IMR-90 (cell line): ENCODE measurements at regions not wholly inside any gene's neighbourhood (a gene's known extent, or its start where the extent isn't known, plus 50 kb on each side); places are given as distances from the start of the nearest gene placed in this dataset.

Experiments used
- ATAC-seq: fragments of 200-7000 bp; cut with Tn5 transposase; 2 replicates; pipeline ENCODE4 v1.9.1; 2020; ENCODE audit warnings: low read depth, mild to moderate bottlenecking, moderate library complexity
- BruUV-seq: library from RNA; stranded (reverse); fragments of 400-500 nt; replicated peaks from 2 replicates; lab custom pipeline; 2021; lab: Mats Ljungman, UMichigan
- CTCF ChIA-PET: fragments of 300-600 bp; formaldehyde crosslinking; extraction: SDS; loops from one replicate; lab custom pipeline; 2021; ENCODE audit warnings: antibody characterized with exemption; lab: Yijun Ruan, JAX
- POLR2A ChIA-PET: fragments of 300-600 bp; sonication (Branson Sonifier 250); formaldehyde crosslinking; loops from one replicate; lab custom pipeline; 2022; ENCODE audit warnings: antibody characterized with exemption; ENCODE audit not compliant: unreplicated experiment; lab: Charles Lee
- DNase-seq: peaks from one replicate; pipeline ENCODE4 v3.0.0; 2013
- H2AFZ ChIP-seq: replicated peaks from 2 replicates; pipeline ENCODE3; 2013; ENCODE audit warnings: low read length, mild to moderate bottlenecking; ENCODE audit not compliant: poor library complexity
- H2AK5ac ChIP-seq: 2 replicates; pipeline ENCODE4 v1.6.1; 2013; ENCODE audit warnings: low read depth, low read length, inconsistent platforms
- H2AK9ac ChIP-seq: replicated peaks from 2 replicates; pipeline ENCODE3; 2013; ENCODE audit warnings: mild to moderate bottlenecking, low read depth, low read length, moderate library complexity; ENCODE audit not compliant: poor library complexity
- H2BK120ac ChIP-seq: 2 replicates; pipeline ENCODE4 v1.6.1; 2013; ENCODE audit warnings: low read depth, low read length, inconsistent platforms
- H2BK15ac ChIP-seq: 3 replicates; pipeline ENCODE4 v1.6.1; 2013; ENCODE audit warnings: low read depth, low read length, inconsistent platforms
- H2BK20ac ChIP-seq: 2 replicates; pipeline ENCODE4 v1.6.1; 2013; ENCODE audit warnings: low read depth, mild to moderate bottlenecking, inconsistent platforms, low read length, moderate library complexity
- H2BK5ac ChIP-seq: 2 replicates; pipeline ENCODE4 v1.6.1; 2013; ENCODE audit warnings: mild to moderate bottlenecking, low read depth, low read length, inconsistent platforms; ENCODE audit not compliant: poor library complexity, severe bottlenecking
- H3K14ac ChIP-seq: replicated peaks from 2 replicates; pipeline ENCODE4 v1.6.1; 2013; ENCODE audit warnings: low read depth, low read length, inconsistent platforms
- H3K18ac ChIP-seq: 2 replicates; pipeline ENCODE4 v1.6.1; 2013; ENCODE audit warnings: low read depth, low read length, control low read depth
- H3K23ac ChIP-seq: 2 replicates; pipeline ENCODE4 v1.6.1; 2013; ENCODE audit warnings: low read depth, low read length, inconsistent platforms
- H3K27ac ChIP-seq: 2 replicates; pipeline ENCODE4 v1.5.1; 2013; ENCODE audit warnings: mild to moderate bottlenecking, control low read depth, low read length; ENCODE audit not compliant: insufficient read depth
- H3K27me3 ChIP-seq: 2 replicates; pipeline ENCODE4 v1.6.1; 2013; ENCODE audit warnings: low read length; ENCODE audit not compliant: control insufficient read depth, insufficient read depth
- H3K36me3 ChIP-seq: 2 replicates; pipeline ENCODE4 v1.6.1; 2013; ENCODE audit warnings: low read length, mixed read lengths; ENCODE audit not compliant: control insufficient read depth, insufficient read depth
- H3K4ac ChIP-seq: 2 replicates; pipeline ENCODE4 v1.6.1; 2013; ENCODE audit warnings: low read depth, low read length, inconsistent platforms
- H3K4me1 ChIP-seq: 2 replicates; pipeline ENCODE4 v1.6.1; 2013; ENCODE audit warnings: low read length, mixed read lengths; ENCODE audit not compliant: control insufficient read depth, insufficient read depth
- H3K4me2 ChIP-seq: 2 replicates; pipeline ENCODE4 v1.6.1; 2013; ENCODE audit warnings: low read depth, mild to moderate bottlenecking, control low read depth, low read length, moderate library complexity
- H3K4me3 ChIP-seq: 2 replicates; pipeline ENCODE4 v1.5.1; 2013; ENCODE audit warnings: low read depth, mild to moderate bottlenecking, control low read depth, low read length, moderate library complexity; ENCODE audit not compliant: insufficient read depth
- H3K56ac ChIP-seq: 2 replicates; pipeline ENCODE4 v1.6.1; 2013; ENCODE audit warnings: low read length, inconsistent platforms; ENCODE audit not compliant: insufficient read depth; ENCODE audit errors: extremely low read depth
- H3K79me1 ChIP-seq, 2 experiments: 2 replicates each; pipeline ENCODE4 v1.6.1; 2013; ENCODE audit warnings: low read length in 2 of 2, inconsistent platforms in 1 of 2, low read depth in 1 of 2
- H3K9ac ChIP-seq: 2 replicates; pipeline ENCODE4 v1.6.1; 2013; ENCODE audit warnings: low read depth, low read length, control low read depth
- H3K9me1 ChIP-seq: 2 replicates; pipeline ENCODE4 v1.6.1; 2013; ENCODE audit warnings: low read length, inconsistent platforms; ENCODE audit not compliant: insufficient read depth
- H3K9me3 ChIP-seq: 2 replicates; pipeline ENCODE4 v1.6.1; 2013; ENCODE audit warnings: low read length; ENCODE audit not compliant: control insufficient read depth, insufficient read depth
- H4K20me1 ChIP-seq: 2 replicates; pipeline ENCODE4 v1.6.1; 2013; ENCODE audit warnings: low read length, inconsistent platforms; ENCODE audit not compliant: insufficient read depth
- H4K5ac ChIP-seq: 2 replicates; pipeline ENCODE4 v1.6.1; 2013; ENCODE audit warnings: mild to moderate bottlenecking, low read depth, low read length, control low read depth
- H4K8ac ChIP-seq, 2 experiments: 2 replicates each; pipeline ENCODE4 v1.6.1; 2013; ENCODE audit warnings: low read depth in 2 of 2, low read length in 2 of 2, control low read depth in 1 of 2, inconsistent platforms in 1 of 2
- H4K91ac ChIP-seq: 2 replicates; pipeline ENCODE4 v1.6.1; 2013; ENCODE audit warnings: low read depth, low read length, inconsistent platforms; ENCODE audit not compliant: insufficient read depth
- MAZ ChIP-seq: IDR thresholded peaks from 2 replicates; pipeline ENCODE4 v1.6.1; 2012; ENCODE audit warnings: low read depth, mild to moderate bottlenecking, low read length, improper control_type of control experiment, moderate library complexity, borderline replicate concordance
- RCOR1 ChIP-seq: IDR thresholded peaks from 2 replicates; pipeline ENCODE4 v1.6.1; 2012; ENCODE audit warnings: mild to moderate bottlenecking, low read length, improper control_type of control experiment; ENCODE audit not compliant: insufficient replicate concordance
- dilution Hi-C: fragments of 300-500 bp; cut with HindIII; formaldehyde crosslinking; loops from one replicate; pipeline ENCODE4 v1.14.3; 2018; ENCODE audit warnings: low sequenced_read_pairs; ENCODE audit not compliant: unreplicated experiment
- in situ Hi-C: fragments of 300-500 bp; cut with MboI; formaldehyde crosslinking; loops from 3 replicates; pipeline ENCODE4 v1.14.3; 2019; ENCODE audit warnings: low sequenced_read_pairs, inconsistent platforms, mixed read lengths
- intact Hi-C: fragments of 100-400 bp; cut with micrococcal nuclease; formaldehyde crosslinking; loops from 2 replicates; pipeline ENCODE4 v1.10.0; 2022

DNA sequence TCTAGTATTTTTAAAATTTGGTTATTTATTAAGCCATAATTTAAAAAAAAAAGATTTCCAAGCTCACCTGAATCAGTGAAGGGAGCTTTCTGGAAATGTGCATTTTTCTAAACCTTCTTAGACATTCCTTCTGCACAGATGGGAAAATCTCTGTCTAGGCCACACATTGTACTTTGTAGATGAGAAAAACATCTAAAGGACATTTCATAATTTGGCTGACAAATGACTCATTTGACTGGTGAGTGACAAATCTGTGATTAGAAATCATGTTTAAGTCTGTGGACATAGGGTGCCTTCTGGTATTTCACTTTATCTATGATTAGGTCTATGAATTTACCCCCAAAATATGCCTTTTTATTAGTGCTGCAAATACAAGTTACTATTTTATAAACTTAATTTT, 1044.9 kb upstream of the FLRT2 start:
- no peak overlapping the region for H4K5ac ChIP-seq
- H4K8ac ChIP-seq: no peak overlapping the region
- dilution Hi-C loops (no loop called here), intact Hi-C loops (no loop called here), in situ Hi-C loops (no loop called here)
- no peak for TF ChIP-seq MAZ
- TF ChIP-seq RCOR1: no peak
- H3K4ac ChIP-seq: no peak overlapping the region
- no peak overlapping the region for H2BK20ac ChIP-seq
- no peak overlapping the region for H3K56ac ChIP-seq
- ATAC-seq: no peak
- no peak overlapping the region for H3K4me3 ChIP-seq
- H2BK120ac ChIP-seq: no peak overlapping the region
- H2BK15ac ChIP-seq: no peak overlapping the region
- BruUV-seq: no TSS peak
- ChIA-PET POLR2A (interaction anchor here (0.6 kb wide), 1 partner anchor 39 kb away, joined by 3 read pairs; no protein-coding TSS in a partner anchor), CTCF (no interaction called here)
- H2AFZ ChIP-seq: no peak overlapping the region
- no peak overlapping the region for H3K23ac ChIP-seq
- no peaks in the 10 kb centered on the region for H3K36me3 ChIP-seq
- H4K20me1 ChIP-seq: no peaks in the 10 kb centered on the region
- no peak overlapping the region for H3K27ac ChIP-seq
- no peak overlapping the region for H4K91ac ChIP-seq
- no peak overlapping the region for H3K14ac ChIP-seq
- no peak overlapping the region for H2BK5ac ChIP-seq
- no peaks in the 10 kb centered on the region; the same call in 1 of the 2 replicates for H3K4me1 ChIP-seq
- no peak overlapping the region for H2AK9ac ChIP-seq
- H3K9ac ChIP-seq: no peak overlapping the region
- H3K9me3 ChIP-seq: no peaks in the 10 kb centered on the region
- H3K9me1 ChIP-seq: no peaks in the 10 kb centered on the region
- H3K27me3 ChIP-seq: no peaks in the 10 kb centered on the region
- H3K79me1 ChIP-seq: no peaks in the 10 kb centered on the region
- H3K4me2 ChIP-seq: no peak overlapping the region
- no peak overlapping the region for H3K18ac ChIP-seq
- no peak for DNase-seq
- H2AK5ac ChIP-seq: no peak overlapping the region
